ENCODE measurements at regions not wholly inside any gene's neighbourhood (a gene's known extent, or its start where the extent isn't known, plus 50 kb on each side); places are given as distances from the start of the nearest gene placed in this dataset.

DNA sequence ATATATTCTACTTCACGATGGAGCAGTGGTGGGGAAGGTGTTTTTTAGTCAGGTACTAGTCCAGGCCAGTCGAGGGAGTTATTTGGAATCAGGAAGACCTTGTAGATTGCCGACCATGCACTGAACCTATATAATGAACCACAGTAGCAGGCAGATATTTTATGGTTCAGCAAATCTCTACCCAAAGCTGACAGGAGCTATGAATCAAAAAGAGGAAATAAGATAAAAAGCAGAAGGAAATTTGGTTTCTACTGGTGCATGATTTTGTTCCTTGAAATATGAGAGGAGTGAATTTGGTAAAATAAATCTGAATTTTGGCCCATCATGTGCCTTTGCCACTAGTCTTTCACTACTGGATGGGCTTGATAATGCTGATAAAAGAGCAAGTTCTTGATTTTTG is 924.3 kb upstream of the DIAPH2 start (continued):
- TF ChIP-seq, protein P1, sequence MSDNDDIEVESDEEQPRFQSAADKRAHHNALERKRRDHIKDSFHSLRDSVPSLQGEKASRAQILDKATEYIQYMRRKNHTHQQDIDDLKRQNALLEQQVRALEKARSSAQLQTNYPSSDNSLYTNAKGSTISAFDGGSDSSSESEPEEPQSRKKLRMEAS (IDR thresholded peaks at IDR 0.05), result no peak
- TF ChIP-seq, protein P2, sequence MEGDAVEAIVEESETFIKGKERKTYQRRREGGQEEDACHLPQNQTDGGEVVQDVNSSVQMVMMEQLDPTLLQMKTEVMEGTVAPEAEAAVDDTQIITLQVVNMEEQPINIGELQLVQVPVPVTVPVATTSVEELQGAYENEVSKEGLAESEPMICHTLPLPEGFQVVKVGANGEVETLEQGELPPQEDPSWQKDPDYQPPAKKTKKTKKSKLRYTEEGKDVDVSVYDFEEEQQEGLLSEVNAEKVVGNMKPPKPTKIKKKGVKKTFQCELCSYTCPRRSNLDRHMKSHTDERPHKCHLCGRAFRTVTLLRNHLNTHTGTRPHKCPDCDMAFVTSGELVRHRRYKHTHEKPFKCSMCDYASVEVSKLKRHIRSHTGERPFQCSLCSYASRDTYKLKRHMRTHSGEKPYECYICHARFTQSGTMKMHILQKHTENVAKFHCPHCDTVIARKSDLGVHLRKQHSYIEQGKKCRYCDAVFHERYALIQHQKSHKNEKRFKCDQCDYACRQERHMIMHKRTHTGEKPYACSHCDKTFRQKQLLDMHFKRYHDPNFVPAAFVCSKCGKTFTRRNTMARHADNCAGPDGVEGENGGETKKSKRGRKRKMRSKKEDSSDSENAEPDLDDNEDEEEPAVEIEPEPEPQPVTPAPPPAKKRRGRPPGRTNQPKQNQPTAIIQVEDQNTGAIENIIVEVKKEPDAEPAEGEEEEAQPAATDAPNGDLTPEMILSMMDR (IDR thresholded peaks at IDR 0.05; ENCODE audit: low read depth, low read length, missing input control), result no peak
- TF ChIP-seq, protein P3, sequence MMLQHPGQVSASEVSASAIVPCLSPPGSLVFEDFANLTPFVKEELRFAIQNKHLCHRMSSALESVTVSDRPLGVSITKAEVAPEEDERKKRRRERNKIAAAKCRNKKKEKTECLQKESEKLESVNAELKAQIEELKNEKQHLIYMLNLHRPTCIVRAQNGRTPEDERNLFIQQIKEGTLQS (IDR thresholded peaks at IDR 0.05), result no peak

DNA sequence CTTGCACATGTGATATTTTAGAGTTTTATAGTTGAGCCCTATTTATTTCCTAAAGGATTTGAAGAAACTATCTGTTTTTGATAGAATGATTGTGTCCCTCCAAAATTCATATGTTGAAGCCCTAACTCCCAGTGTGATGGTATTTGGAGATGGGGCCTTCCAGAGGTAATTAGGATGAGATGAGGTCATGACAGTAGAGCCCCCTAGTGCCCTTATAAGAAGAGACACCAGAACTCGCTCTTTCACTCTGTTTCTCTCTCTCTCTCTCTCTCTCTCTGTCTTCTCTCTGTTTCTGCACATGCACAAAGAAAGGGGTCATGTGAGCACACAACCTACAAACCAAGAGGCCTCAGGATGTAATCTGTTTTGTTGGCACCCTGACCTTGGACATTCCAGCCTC is 921.9 kb upstream of the DIAPH2 start:
- H3K9ac ChIP-seq (ENCODE audit: low read depth in 1 of 2, low read length in 2 of 2), result no peak overlapping the region
- no peaks in the 10 kb centered on the region for H3K36me3 ChIP-seq (ENCODE audit: control insufficient read depth in 4 of 4, insufficient read depth in 3 of 4, low read depth in 1 of 4, low read length in 3 of 4)
- H3K4me3 ChIP-seq (ENCODE audit: low read depth in 1 of 3, low read length in 3 of 3), result no peak overlapping the region
- H3K27me3 ChIP-seq (ENCODE audit: control insufficient read depth in 4 of 4, insufficient read depth in 4 of 4, low read length in 3 of 4), result peaks cover 0 to 2% (median 0%) of the 10 kb centered on the region in 4 donors
- no peaks in the 10 kb centered on the region for H3K9me3 ChIP-seq (ENCODE audit: control insufficient read depth in 4 of 4, low read length in 3 of 4)
- DNase-seq (ENCODE audit: low spot score), result no peak
- WGBS, result 77% methylated on average over 1 of the region's 1 CpG
- H3K4me1 ChIP-seq (ENCODE audit: control insufficient read depth in 4 of 4, insufficient read depth in 4 of 4, low read length in 3 of 4), result no peaks in the 10 kb centered on the region
- TF ChIP-seq FOXA1 (IDR thresholded peaks at IDR 0.05), result no peak
- TF ChIP-seq GABPA (IDR thresholded peaks at IDR 0.05 in 1 of 2, conservative IDR thresholded peaks at IDR 0.05 in 1 of 2), result no peak
- TF ChIP-seq, protein P2 (IDR thresholded peaks at IDR 0.05; ENCODE audit: low read depth, low read length, missing input control), result no peak
- no peak for TF ChIP-seq TAF1 (conservative IDR thresholded peaks at IDR 0.05)
- no peak for TF ChIP-seq NR2F2 (IDR thresholded peaks at IDR 0.05)
- TF ChIP-seq, protein P4, sequence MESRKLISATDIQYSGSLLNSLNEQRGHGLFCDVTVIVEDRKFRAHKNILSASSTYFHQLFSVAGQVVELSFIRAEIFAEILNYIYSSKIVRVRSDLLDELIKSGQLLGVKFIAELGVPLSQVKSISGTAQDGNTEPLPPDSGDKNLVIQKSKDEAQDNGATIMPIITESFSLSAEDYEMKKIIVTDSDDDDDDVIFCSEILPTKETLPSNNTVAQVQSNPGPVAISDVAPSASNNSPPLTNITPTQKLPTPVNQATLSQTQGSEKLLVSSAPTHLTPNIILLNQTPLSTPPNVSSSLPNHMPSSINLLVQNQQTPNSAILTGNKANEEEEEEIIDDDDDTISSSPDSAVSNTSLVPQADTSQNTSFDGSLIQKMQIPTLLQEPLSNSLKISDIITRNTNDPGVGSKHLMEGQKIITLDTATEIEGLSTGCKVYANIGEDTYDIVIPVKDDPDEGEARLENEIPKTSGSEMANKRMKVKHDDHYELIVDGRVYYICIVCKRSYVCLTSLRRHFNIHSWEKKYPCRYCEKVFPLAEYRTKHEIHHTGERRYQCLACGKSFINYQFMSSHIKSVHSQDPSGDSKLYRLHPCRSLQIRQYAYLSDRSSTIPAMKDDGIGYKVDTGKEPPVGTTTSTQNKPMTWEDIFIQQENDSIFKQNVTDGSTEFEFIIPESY (IDR thresholded peaks at IDR 0.05), result no peak
- no peak for TF ChIP-seq YY1 (IDR thresholded peaks at IDR 0.05)
- TF ChIP-seq, protein P5, sequence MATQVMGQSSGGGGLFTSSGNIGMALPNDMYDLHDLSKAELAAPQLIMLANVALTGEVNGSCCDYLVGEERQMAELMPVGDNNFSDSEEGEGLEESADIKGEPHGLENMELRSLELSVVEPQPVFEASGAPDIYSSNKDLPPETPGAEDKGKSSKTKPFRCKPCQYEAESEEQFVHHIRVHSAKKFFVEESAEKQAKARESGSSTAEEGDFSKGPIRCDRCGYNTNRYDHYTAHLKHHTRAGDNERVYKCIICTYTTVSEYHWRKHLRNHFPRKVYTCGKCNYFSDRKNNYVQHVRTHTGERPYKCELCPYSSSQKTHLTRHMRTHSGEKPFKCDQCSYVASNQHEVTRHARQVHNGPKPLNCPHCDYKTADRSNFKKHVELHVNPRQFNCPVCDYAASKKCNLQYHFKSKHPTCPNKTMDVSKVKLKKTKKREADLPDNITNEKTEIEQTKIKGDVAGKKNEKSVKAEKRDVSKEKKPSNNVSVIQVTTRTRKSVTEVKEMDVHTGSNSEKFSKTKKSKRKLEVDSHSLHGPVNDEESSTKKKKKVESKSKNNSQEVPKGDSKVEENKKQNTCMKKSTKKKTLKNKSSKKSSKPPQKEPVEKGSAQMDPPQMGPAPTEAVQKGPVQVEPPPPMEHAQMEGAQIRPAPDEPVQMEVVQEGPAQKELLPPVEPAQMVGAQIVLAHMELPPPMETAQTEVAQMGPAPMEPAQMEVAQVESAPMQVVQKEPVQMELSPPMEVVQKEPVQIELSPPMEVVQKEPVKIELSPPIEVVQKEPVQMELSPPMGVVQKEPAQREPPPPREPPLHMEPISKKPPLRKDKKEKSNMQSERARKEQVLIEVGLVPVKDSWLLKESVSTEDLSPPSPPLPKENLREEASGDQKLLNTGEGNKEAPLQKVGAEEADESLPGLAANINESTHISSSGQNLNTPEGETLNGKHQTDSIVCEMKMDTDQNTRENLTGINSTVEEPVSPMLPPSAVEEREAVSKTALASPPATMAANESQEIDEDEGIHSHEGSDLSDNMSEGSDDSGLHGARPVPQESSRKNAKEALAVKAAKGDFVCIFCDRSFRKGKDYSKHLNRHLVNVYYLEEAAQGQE (IDR thresholded peaks at IDR 0.05), result no peak
- TF ChIP-seq HNF4A (conservative IDR thresholded peaks at IDR 0.05), result no peak
- TF ChIP-seq HNF4G (IDR thresholded peaks at IDR 0.05), result no peak
- no peak for TF ChIP-seq EGR1 (IDR thresholded peaks at IDR 0.05; ENCODE audit: low read depth in 2 of 2)
- TF ChIP-seq RXRA (IDR thresholded peaks at IDR 0.05), result no peak
- TF ChIP-seq FOXA2 (IDR thresholded peaks at IDR 0.05), result no peak
- TF ChIP-seq RAD21 (IDR thresholded peaks at IDR 0.05), result no peak
- no peak for TF ChIP-seq JUND (IDR thresholded peaks at IDR 0.05)
- TF ChIP-seq, protein P3 (IDR thresholded peaks at IDR 0.05), result no peak
- no peak for TF ChIP-seq SP1 (IDR thresholded peaks at IDR 0.05)
- TF ChIP-seq, protein P1 (IDR thresholded peaks at IDR 0.05), result no peak
- no peak overlapping the region for H3K27ac ChIP-seq (ENCODE audit: low read depth in 1 of 2, low read length in 2 of 2)
